ENCODE measurements at regions not wholly inside any gene's neighbourhood (a gene's known extent, or its start where the extent isn't known, plus 50 kb on each side); places are given as distances from the start of the nearest gene placed in this dataset.

- peaks cover 6 to 21% of the 10 kb centered on the region in 2 experiments; a peak in 2 of 4 replicates for H3K9me3 ChIP-seq (ENCODE audit: control insufficient read depth in 1 of 2, insufficient read depth in 1 of 2, low read depth in 1 of 2, low read length in 2 of 2)
- no peaks in the 10 kb centered on the region for H3K4me1 ChIP-seq (ENCODE audit: control insufficient read depth in 1 of 2, insufficient read depth in 2 of 2, low read length in 2 of 2)
- BruUV-seq (replicated peaks): no TSS peak
- H3K27ac ChIP-seq (ENCODE audit: low read depth, low read length): no peak overlapping the region
- POLR2A ChIA-PET: no interaction called here
- no peak overlapping the region for H2AFZ ChIP-seq (ENCODE audit: low read depth, low read length, poor library complexity, severe bottlenecking)
- CTCF ChIA-PET: no interaction called here
- H3K27me3 ChIP-seq (ENCODE audit: insufficient read depth, low read length): no peaks in the 10 kb centered on the region
- H3K36me3 ChIP-seq (ENCODE audit: control insufficient read depth in 1 of 2, insufficient read depth in 2 of 2, low read length in 2 of 2): no peaks in the 10 kb centered on the region
- H3K9ac ChIP-seq (ENCODE audit: low read length): no peak overlapping the region
- H3K4me2 ChIP-seq (ENCODE audit: low read length): no peak overlapping the region
- TF ChIP-seq EZH2phosphoT487 (IDR thresholded peaks at IDR 0.05; ENCODE audit: borderline replicate concordance) (no peak), TCF7L2 (IDR thresholded peaks at IDR 0.05; ENCODE audit: borderline replicate concordance, extremely low read depth, insufficient read depth, insufficient read length) (no peak), POLR2A (IDR thresholded peaks at IDR 0.05; ENCODE audit: borderline replicate concordance, extremely low read depth, insufficient read depth, insufficient read length) (no peak), CBX3 (IDR thresholded peaks at IDR 0.05; ENCODE audit: low read depth) (no peak), SIN3A (IDR thresholded peaks at IDR 0.05; ENCODE audit: low read depth) (no peak), YY1 (IDR thresholded peaks at IDR 0.05; ENCODE audit: extremely low read depth, insufficient replicate concordance, low read depth, low read length) (no peak), ELF1 (IDR thresholded peaks at IDR 0.05; ENCODE audit: borderline replicate concordance, low read depth) (no peak), CTCF (IDR thresholded peaks at IDR 0.05 in 2 of 3, conservative IDR thresholded peaks at IDR 0.05 in 1 of 3; ENCODE audit: borderline replicate concordance in 1 of 3, insufficient read depth in 1 of 3, low read depth in 2 of 3, low read length in 2 of 3) (no peak), REST (IDR thresholded peaks at IDR 0.05; ENCODE audit: low read depth) (no peak), MAX (IDR thresholded peaks at IDR 0.05) (no peak), JUND (IDR thresholded peaks at IDR 0.05) (no peak), RAD21 (IDR thresholded peaks at IDR 0.05; ENCODE audit: low read depth) (no peak), CEBPB (IDR thresholded peaks at IDR 0.05; ENCODE audit: low read depth) (no peak), ZFX (IDR thresholded peaks at IDR 0.05) (no peak), EGR1 (IDR thresholded peaks at IDR 0.05; ENCODE audit: low read depth) (no peak), SP1 (IDR thresholded peaks at IDR 0.05; ENCODE audit: low read depth) (no peak), ATF3 (IDR thresholded peaks at IDR 0.05) (no peak), ZNF274 (IDR thresholded peaks at IDR 0.05; ENCODE audit: low read depth, low read length) (no peak)
- ATAC-seq (no peak), DNase-seq (ENCODE audit: low read depth, low spot score) (no peak)
- RAD21 ChIA-PET (ENCODE audit: low non-redundant PET in 1 of 2, low total read pairs in 2 of 2, uncharacterized antibody in 2 of 2, unreplicated experiment in 2 of 2): no interaction called here
- intact Hi-C loops (cut with micrococcal nuclease): no loop called here
- H3K4me3 ChIP-seq (replicated peaks in 1 of 2; ENCODE audit: low read depth in 1 of 2, low read length in 2 of 2): no peak overlapping the region
- no peaks in the 10 kb centered on the region for H3K79me2 ChIP-seq (ENCODE audit: insufficient read depth, low read length)
- H4K20me1 ChIP-seq (ENCODE audit: insufficient read depth): no peaks in the 10 kb centered on the region
- no peaks in the 10 kb centered on the region for H3K9me2 ChIP-seq (ENCODE audit: insufficient read depth)
Observed at GRCh38 chr11:39221550-39222138, 2237.8 kb downstream of the LRRC4C start.
